ENCODE measurements at regions not wholly inside any gene's neighbourhood (a gene's known extent, or its start where the extent isn't known, plus 50 kb on each side); places are given as distances from the start of the nearest gene placed in this dataset.

DNA sequence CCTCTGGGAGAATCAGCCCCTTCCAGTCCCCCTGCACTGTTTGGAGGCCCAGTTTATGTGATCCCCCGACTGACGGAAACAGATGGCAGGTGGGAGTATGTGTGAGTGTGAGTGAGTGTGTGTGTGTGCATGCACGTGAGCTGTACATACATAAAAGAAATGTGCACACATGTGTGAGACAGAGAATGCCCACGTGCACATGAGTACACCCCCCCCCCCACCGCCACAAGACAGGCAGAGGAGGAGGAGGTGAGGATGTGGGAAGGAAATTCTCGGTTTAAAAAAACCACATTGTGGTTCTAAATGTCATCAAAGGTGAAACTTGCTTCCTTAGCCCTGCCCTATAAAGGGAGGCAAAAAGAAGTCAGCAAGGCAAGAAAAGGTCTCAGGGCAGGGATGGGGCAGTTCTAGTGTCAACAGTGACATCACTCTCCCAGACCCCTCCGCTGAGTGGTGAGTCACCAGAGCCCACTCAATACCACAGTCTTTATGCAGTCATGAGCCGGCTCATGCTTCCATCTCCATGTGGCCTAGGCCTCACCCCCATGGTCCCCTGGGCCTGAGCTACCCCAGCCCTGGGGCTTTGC, 79.2 kb upstream of the HSPA9 start:
- Histone ChIP-seq H3K4me1 (no peaks in the 10 kb centered on the region), H3K27ac (no peak overlapping the region), H3K9me3 (no peaks in the 10 kb centered on the region), H3K36me3 (no peaks in the 10 kb centered on the region), H3K27me3 (no peaks in the 10 kb centered on the region), H3K4me3 (no peak overlapping the region)
- intact Hi-C loops (cut with DNase I): no loop called here
- TF ChIP-seq, protein P1, sequence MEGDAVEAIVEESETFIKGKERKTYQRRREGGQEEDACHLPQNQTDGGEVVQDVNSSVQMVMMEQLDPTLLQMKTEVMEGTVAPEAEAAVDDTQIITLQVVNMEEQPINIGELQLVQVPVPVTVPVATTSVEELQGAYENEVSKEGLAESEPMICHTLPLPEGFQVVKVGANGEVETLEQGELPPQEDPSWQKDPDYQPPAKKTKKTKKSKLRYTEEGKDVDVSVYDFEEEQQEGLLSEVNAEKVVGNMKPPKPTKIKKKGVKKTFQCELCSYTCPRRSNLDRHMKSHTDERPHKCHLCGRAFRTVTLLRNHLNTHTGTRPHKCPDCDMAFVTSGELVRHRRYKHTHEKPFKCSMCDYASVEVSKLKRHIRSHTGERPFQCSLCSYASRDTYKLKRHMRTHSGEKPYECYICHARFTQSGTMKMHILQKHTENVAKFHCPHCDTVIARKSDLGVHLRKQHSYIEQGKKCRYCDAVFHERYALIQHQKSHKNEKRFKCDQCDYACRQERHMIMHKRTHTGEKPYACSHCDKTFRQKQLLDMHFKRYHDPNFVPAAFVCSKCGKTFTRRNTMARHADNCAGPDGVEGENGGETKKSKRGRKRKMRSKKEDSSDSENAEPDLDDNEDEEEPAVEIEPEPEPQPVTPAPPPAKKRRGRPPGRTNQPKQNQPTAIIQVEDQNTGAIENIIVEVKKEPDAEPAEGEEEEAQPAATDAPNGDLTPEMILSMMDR (IDR thresholded peaks at IDR 0.05): no peak
- no peak for DNase-seq (ENCODE audit: low spot score in 2 of 2)

DNA sequence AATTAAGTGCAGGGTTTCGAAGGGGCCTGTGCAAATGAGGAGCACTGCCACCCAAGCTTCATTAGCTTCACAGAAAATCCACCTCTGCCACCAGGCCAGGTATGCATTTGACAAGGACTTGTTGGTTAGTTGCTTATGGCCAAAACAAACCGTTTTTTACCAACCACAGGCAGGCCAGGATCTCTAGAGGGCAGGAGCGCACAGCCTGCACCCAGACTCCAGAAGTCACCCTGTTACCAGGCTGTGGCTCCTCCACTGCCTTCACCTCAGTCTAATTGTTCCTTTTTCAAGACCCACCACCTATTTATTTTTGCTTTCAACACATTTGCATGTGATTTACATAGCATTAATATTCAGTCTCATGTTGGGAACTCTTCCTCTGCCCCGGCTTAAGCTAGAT, 78.3 kb upstream of the HSPA9 start:
- intact Hi-C loops (cut with DNase I): no loop called here
- Histone ChIP-seq H3K4me3 (no peak overlapping the region), H3K36me3 (no peaks in the 10 kb centered on the region)

DNA sequence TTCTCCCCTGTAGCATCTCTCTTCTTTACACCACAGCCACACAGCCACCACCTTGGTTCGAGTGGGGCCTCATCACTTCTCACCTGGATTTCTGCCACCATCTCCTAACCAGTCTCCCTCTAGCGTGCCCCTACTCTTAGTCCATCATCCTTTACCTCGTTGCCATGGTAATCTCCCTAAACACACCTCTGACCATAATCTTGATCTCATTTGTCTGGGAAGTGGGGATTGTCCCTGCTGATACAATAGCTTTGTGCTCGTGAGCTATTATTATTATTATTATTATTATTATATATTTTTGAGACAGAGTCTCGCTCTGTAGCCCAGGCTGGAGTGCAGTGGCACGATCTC, 76.5 kb upstream of the HSPA9 start:
- Histone ChIP-seq H3K27ac (no peak overlapping the region), H3K36me3 (no peaks in the 10 kb centered on the region), H3K4me1 (no peaks in the 10 kb centered on the region), H3K9me3 (no peaks in the 10 kb centered on the region), H3K4me3 (no peak overlapping the region), H3K27me3 (no peaks in the 10 kb centered on the region)
- intact Hi-C loops (cut with DNase I): no loop called here
- TF ChIP-seq, protein P1 (IDR thresholded peaks at IDR 0.05): no peak
- DNase-seq (ENCODE audit: low spot score in 2 of 2): no peak

More for the DNA sequence above, 78.3 kb upstream of the HSPA9 start:
- no peak overlapping the region for H3K27ac ChIP-seq
- no peaks in the 10 kb centered on the region for H3K27me3 ChIP-seq
- no peaks in the 10 kb centered on the region for H3K9me3 ChIP-seq
- TF ChIP-seq, protein P1 (IDR thresholded peaks at IDR 0.05): no peak
- no peak for DNase-seq (ENCODE audit: low spot score in 2 of 2)
- no peaks in the 10 kb centered on the region for H3K4me1 ChIP-seq

DNA sequence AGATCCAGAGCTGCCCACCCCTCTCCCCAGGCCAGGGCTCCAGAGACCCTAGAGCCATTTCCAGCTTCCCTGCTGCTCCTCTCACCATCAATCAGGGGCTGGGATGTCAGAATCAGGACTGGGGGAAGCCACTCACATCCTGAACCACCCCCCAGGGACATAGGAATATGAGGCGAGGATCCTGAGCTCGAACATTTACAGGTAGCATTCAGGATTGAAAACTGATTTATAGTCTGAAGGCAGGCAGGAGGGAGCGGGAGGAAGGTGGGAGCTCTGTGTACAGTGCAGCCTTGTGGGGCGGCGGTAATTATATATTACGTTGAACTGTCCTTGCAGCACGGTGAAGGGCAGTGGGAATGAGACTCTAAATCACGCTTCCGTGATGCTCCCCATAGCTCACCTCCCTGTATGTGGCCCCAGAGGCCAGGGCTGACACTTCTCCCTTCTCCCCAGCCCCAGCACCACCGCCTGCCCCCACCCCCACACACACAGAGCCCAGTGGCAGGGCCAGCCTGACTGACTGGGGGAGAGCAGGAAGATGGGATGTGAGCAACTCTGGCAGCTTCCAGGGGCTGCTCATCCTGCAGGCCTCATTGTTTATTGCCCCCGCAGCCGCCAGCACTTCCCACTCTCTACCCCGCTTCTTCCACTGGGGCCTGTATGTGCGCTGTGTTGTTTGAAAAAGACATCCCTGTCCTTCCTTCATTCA, 76.0 kb upstream of the HSPA9 start:
- Histone ChIP-seq H3K4me3 (no peak overlapping the region), H3K4me1 (no peaks in the 10 kb centered on the region), H3K9me3 (no peaks in the 10 kb centered on the region), H3K27ac (no peak overlapping the region), H3K27me3 (no peaks in the 10 kb centered on the region), H3K36me3 (no peaks in the 10 kb centered on the region)
- TF ChIP-seq, protein P1 (IDR thresholded peaks at IDR 0.05): no peak
- intact Hi-C loops (cut with DNase I): no loop called here
- no peak for DNase-seq (ENCODE audit: low spot score in 2 of 2)

DNA sequence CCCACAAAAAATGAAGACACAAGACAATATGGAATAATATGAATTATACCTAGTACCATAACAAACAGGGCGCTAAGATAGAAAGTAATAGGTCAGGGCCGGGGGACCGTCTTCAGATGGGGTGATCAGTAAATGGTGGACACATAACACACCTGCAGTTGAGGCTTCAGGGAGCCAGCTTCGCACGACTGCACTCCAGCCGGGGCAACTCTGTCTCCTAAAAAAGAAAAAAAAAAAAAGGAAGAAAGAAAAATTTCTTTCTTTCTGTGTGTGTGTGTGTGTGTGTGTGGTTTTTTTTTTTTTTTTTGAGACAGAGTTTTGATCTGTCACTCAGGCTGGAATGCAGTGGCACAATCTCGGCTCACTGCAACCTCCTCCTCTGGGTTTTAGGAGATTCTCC, 75.0 kb upstream of the HSPA9 start:
- intact Hi-C loops (cut with DNase I): no loop called here
- no peaks in the 10 kb centered on the region for H3K9me3 ChIP-seq
- H3K4me3 ChIP-seq: no peak overlapping the region
- H3K4me1 ChIP-seq: no peaks in the 10 kb centered on the region
- TF ChIP-seq, protein P1 (IDR thresholded peaks at IDR 0.05): no peak
- no peak for DNase-seq (ENCODE audit: low spot score in 2 of 2)
- H3K36me3 ChIP-seq: no peaks in the 10 kb centered on the region
- H3K27me3 ChIP-seq: no peaks in the 10 kb centered on the region
- H3K27ac ChIP-seq: no peak overlapping the region
